Endothelial cell of umbilical vein (primary cell): ENCODE measurements at regions not wholly inside any gene's neighbourhood (a gene's known extent, or its start where the extent isn't known, plus 50 kb on each side); places are given as distances from the start of the nearest gene placed in this dataset.

ENCODE experiments used
- BruUV-seq: library from RNA; stranded (reverse); fragments of 400-500 nt; replicated peaks from 2 replicates; lab custom pipeline; 2021; lab: Mats Ljungman, UMichigan
- CTCF ChIA-PET: fragments of 300-600, 350-600 bp; sonication (Branson Sonifier 250); formaldehyde crosslinking; loops from one replicate; lab custom pipeline; 2021; ENCODE audit warnings: antibody characterized with exemption, inconsistent platforms; lab: Charles Lee
- POLR2A ChIA-PET: fragments of 300-600, 350-600 bp; sonication (Branson Sonifier 250); formaldehyde crosslinking; loops from one replicate; lab custom pipeline; 2021; ENCODE audit warnings: antibody characterized with exemption, inconsistent platforms; lab: Charles Lee
- DNase-seq: peaks from one replicate; pipeline ENCODE4 v3.0.0-alpha.2; 2011; ENCODE audit warnings: low read depth, low spot score
- FAIRE-seq: peaks from 2 replicates; lab custom pipeline; 2011; peaks lifted over from hg19 to GRCh38; lab: Jason Lieb, UNC
- H2AFZ ChIP-seq: 2 replicates; pipeline ENCODE4 v1.6.0; 2012; ENCODE audit warnings: low read depth, low read length, control low read depth, inconsistent platforms
- H3K27ac ChIP-seq: 2 replicates; pipeline ENCODE4 v1.5.1; 2011; ENCODE audit warnings: low read depth, mild to moderate bottlenecking, control low read depth, low read length, moderate library complexity; ENCODE audit not compliant: insufficient read depth
- H3K27me3 ChIP-seq, 2 experiments: 2 replicates each; pipeline versions ENCODE4 v1.6.0 to v1.6.1; 2011; ENCODE audit warnings: low read length in 2 of 2, mixed read lengths in 1 of 2; ENCODE audit not compliant: control insufficient read depth in 2 of 2, insufficient read depth in 2 of 2
- H3K36me3 ChIP-seq, 2 experiments: 2 replicates in 1 of 2; 3 replicates in 1 of 2; pipeline ENCODE4 v1.5.1; 2011; ENCODE audit warnings: low read length in 2 of 2, mild to moderate bottlenecking in 1 of 2, moderate library complexity in 1 of 2; ENCODE audit not compliant: control insufficient read depth in 2 of 2, insufficient read depth in 2 of 2; ENCODE audit errors: extremely low read depth in 1 of 2
- H3K4me1 ChIP-seq: 3 replicates; pipeline ENCODE4 v1.5.1; 2011; ENCODE audit warnings: mild to moderate bottlenecking, low read length; ENCODE audit not compliant: control insufficient read depth, insufficient read depth; ENCODE audit errors: extremely low read depth
- H3K4me2 ChIP-seq: 2 replicates; pipeline ENCODE4 v1.6.1; 2011; ENCODE audit warnings: low read length, control low read depth, mixed read lengths; ENCODE audit not compliant: insufficient read depth
- H3K4me3 ChIP-seq, 3 experiments: fragments of 200-600 bp in 1 of 3; sonication (generic), shearing (Covaris generic) in 1 of 3; replicated peaks in 1 of 3; 2 replicates each; pipeline ENCODE4 v1.5.1; 2011 to 2016; ENCODE audit warnings: control low read depth in 3 of 3, low read length in 3 of 3, mild to moderate bottlenecking in 2 of 3, inconsistent platforms in 1 of 3, low read depth in 1 of 3, moderate library complexity in 1 of 3; ENCODE audit not compliant: insufficient read depth in 1 of 3
- H3K79me2 ChIP-seq: 2 replicates; pipeline ENCODE4 v1.6.0; 2012; ENCODE audit warnings: low read length, inconsistent platforms; ENCODE audit not compliant: control insufficient read depth, insufficient read depth
- H3K9ac ChIP-seq: replicated peaks from 2 replicates; pipeline ENCODE3; 2011; ENCODE audit warnings: low read length, control low read depth; ENCODE audit not compliant: insufficient read depth; ENCODE audit errors: extremely low read depth
- H3K9me1 ChIP-seq: replicated peaks from 3 replicates; pipeline ENCODE4 v1.6.0; 2011; ENCODE audit warnings: mild to moderate bottlenecking, low read length; ENCODE audit not compliant: control insufficient read depth, insufficient read depth; ENCODE audit errors: extremely low read depth
- H3K9me3 ChIP-seq: replicated peaks from 2 replicates; pipeline ENCODE4 v1.5.1; 2012; ENCODE audit warnings: low read length, inconsistent platforms; ENCODE audit not compliant: control insufficient read depth, insufficient read depth
- H4K20me1 ChIP-seq: replicated peaks from 2 replicates; pipeline ENCODE3; 2011; ENCODE audit warnings: mild to moderate bottlenecking, low read length; ENCODE audit not compliant: control insufficient read depth, insufficient read depth; ENCODE audit errors: extremely low read depth
- CTCF ChIP-seq, 2 donors: IDR thresholded peaks; 1 replicate in 1 of 2; 2 replicates in 1 of 2; pipeline ENCODE4 v1.5.1; 2011; ENCODE audit warnings: low read length in 2 of 2, mild to moderate bottlenecking in 2 of 2, moderate library complexity in 2 of 2, control low read depth in 1 of 2, inconsistent platforms in 1 of 2, low read depth in 1 of 2; ENCODE audit not compliant: insufficient read depth in 1 of 2; ENCODE audit errors: extremely low read depth in 1 of 2
- EZH2 ChIP-seq: IDR thresholded peaks from 2 replicates; pipeline ENCODE4 v1.6.1; 2012; ENCODE audit warnings: borderline replicate concordance, low read depth, mild to moderate bottlenecking, moderate library complexity, low read length, inconsistent platforms; ENCODE audit not compliant: severe bottlenecking
- FOS ChIP-seq: IDR thresholded peaks from 2 replicates; pipeline ENCODE4 v1.6.1; 2011; ENCODE audit warnings: mild to moderate bottlenecking, low read length, moderate library complexity, borderline replicate concordance; ENCODE audit not compliant: insufficient read depth
- GATA2 ChIP-seq: IDR thresholded peaks from 2 replicates; pipeline ENCODE4 v1.7.0; 2011; ENCODE audit warnings: low read depth, mild to moderate bottlenecking, moderate library complexity, mixed read lengths, low read length; ENCODE audit not compliant: insufficient read length, insufficient read depth
- JUN ChIP-seq: IDR thresholded peaks from 2 replicates; pipeline ENCODE4 v1.6.1; 2011; ENCODE audit warnings: borderline replicate concordance, low read depth; ENCODE audit not compliant: insufficient read length, insufficient read depth
- MYC ChIP-seq: IDR thresholded peaks from one replicate; pipeline ENCODE4 v1.6.1; 2011; ENCODE audit warnings: mild to moderate bottlenecking, low read depth, low read length
- POLR2A ChIP-seq: IDR thresholded peaks from 2 replicates; pipeline ENCODE4 v1.6.1; 2012; ENCODE audit warnings: low read depth, mild to moderate bottlenecking, control low read depth, low read length
- POLR2AphosphoS5 ChIP-seq: IDR thresholded peaks from 2 replicates; pipeline ENCODE4 v1.6.1; 2012; ENCODE audit warnings: low read depth, mild to moderate bottlenecking, control low read depth, low read length, moderate library complexity; ENCODE audit not compliant: insufficient read depth
- dilution Hi-C: fragments of 300-500 bp; cut with MboI; formaldehyde crosslinking; loops from one replicate; pipeline ENCODE4 v1.15.0; 2019; ENCODE audit warnings: low sequenced_read_pairs; ENCODE audit not compliant: extremely low pct_ligation_motif_present
- intact Hi-C: fragments of 100-400 bp; cut with micrococcal nuclease; formaldehyde crosslinking; loops from one replicate; pipeline ENCODE4 v1.10.0; 2022
- TF ChIP-seq, protein P1 (sequence below): IDR thresholded peaks from 2 replicates; pipeline ENCODE4 v1.6.1; 2011; ENCODE audit not compliant: insufficient read depth, insufficient read length

DNA sequence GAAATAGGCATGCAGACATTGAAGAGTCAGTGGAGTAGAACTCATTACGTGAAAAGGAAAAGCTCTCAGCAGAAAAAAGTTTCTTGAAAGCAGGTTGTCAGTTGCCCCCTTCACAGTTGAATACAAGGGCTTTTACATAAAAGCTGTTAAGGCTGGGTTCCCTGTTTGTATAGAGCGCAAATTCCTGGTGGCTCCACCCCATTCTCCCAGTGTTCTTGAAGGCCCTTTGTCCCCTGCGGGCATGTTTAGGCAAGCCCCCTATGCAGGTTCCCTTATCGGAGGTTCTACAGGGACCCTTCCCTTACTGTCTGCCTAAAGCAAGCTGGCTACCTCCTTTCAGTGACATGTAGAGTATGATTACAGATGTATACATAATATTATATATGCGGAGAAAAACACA lies 497.2 kb upstream of the SYT4 start:
- no peak for FAIRE-seq
- Histone ChIP-seq H3K9ac (no peak overlapping the region), H3K4me1 (no peaks in the 10 kb centered on the region), H3K79me2 (no peaks in the 10 kb centered on the region), H3K27ac (no peak overlapping the region), H3K4me2 (no peak overlapping the region), H4K20me1 (no peaks in the 10 kb centered on the region), H3K9me1 (no peaks in the 10 kb centered on the region), H3K27me3 (no peaks in the 10 kb centered on the region), H3K4me3 (no peak overlapping the region), H3K36me3 (no peaks in the 10 kb centered on the region), H3K9me3 (no peaks in the 10 kb centered on the region), H2AFZ (no peak overlapping the region)
- TF ChIP-seq GATA2 (no peak), FOS (no peak), POLR2A (no peak), EZH2 (no peak), MYC (no peak), CTCF (IDR thresholded peaks at IDR 0.05; ENCODE audit: extremely low read depth in 1 of 2, insufficient read depth in 1 of 2, low read depth in 1 of 2, low read length in 2 of 2) (no peak), POLR2AphosphoS5 (no peak), JUN (no peak)
- TF ChIP-seq, protein P1, sequence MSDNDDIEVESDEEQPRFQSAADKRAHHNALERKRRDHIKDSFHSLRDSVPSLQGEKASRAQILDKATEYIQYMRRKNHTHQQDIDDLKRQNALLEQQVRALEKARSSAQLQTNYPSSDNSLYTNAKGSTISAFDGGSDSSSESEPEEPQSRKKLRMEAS: no peak
- no TSS peak for BruUV-seq
- intact Hi-C loops (no loop called here), dilution Hi-C loops (no loop called here)
- POLR2A ChIA-PET: no interaction called here
- DNase-seq: no peak
- CTCF ChIA-PET: no interaction called here
